ENCODE measurements at regions not wholly inside any gene's neighbourhood (a gene's known extent, or its start where the extent isn't known, plus 50 kb on each side); places are given as distances from the start of the nearest gene placed in this dataset.

DNA sequence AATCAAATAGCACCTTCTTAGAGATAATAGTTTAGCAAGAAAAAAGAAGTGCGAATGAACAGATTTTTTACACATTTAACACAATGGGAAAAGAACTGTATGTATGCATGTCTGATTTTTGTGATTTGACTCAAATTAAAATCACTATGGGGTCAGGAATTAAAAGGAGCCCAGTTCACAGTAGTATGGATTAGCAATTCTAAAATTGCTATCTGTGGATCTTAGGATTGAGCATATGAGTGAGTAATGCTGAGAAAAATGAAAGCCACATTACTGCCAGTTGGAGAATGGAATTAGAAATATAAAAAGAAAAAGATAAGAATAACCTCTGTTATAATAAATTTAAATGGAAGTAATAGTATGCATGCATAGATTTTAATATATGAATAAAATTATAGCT lies 386.8 kb upstream of the PLSCR5 start:
- Histone ChIP-seq H3K4me1 (ENCODE audit: control insufficient read depth in 1 of 2, insufficient read depth in 2 of 2, low read depth in 1 of 2, low read length in 1 of 2) (no peaks in the 10 kb centered on the region), H3K4me2 (no peak overlapping the region), H2AFZ (ENCODE audit: low read depth) (peak overlapping the region; percentile 42; the same call in 1 of the 2 replicates), H3K9me3 (no peaks in the 10 kb centered on the region), H4K20me1 (ENCODE audit: insufficient read depth) (no peaks in the 10 kb centered on the region), H3K9me2 (no peaks in the 10 kb centered on the region), H3K27me3 (ENCODE audit: insufficient read depth) (no peaks in the 10 kb centered on the region), H3F3A (replicated peaks; ENCODE audit: insufficient read depth) (no peaks in the 10 kb centered on the region), H3K36me3 (replicated peaks in 1 of 2; ENCODE audit: control insufficient read depth in 1 of 2, insufficient read depth in 2 of 2, low read length in 1 of 2) (no peaks in the 10 kb centered on the region), H3K9ac (no peak overlapping the region), H3K4me3 (ENCODE audit: low read depth in 2 of 2, low read length in 1 of 2) (no peak overlapping the region), H3K79me2 (ENCODE audit: insufficient read depth) (no peaks in the 10 kb centered on the region), H3K27ac (ENCODE audit: low read depth in 2 of 2, low read length in 1 of 2) (no peak overlapping the region)
- ChIA-PET POLR2A (no interaction called here), CTCF (interaction anchor here (1.2 kb wide), 1 partner anchor 45 kb away, joined by 3 read pairs; no protein-coding TSS in a partner anchor)
- 21% methylated on average over 1 of the region's 1 CpG for WGBS (ENCODE audit: low lambda C conversion rate)
- no peak for DNase-seq
- no peak for TF ChIP-seq NFIC (IDR thresholded peaks at IDR 0.05; ENCODE audit: borderline replicate concordance)
- TF ChIP-seq, protein P1, sequence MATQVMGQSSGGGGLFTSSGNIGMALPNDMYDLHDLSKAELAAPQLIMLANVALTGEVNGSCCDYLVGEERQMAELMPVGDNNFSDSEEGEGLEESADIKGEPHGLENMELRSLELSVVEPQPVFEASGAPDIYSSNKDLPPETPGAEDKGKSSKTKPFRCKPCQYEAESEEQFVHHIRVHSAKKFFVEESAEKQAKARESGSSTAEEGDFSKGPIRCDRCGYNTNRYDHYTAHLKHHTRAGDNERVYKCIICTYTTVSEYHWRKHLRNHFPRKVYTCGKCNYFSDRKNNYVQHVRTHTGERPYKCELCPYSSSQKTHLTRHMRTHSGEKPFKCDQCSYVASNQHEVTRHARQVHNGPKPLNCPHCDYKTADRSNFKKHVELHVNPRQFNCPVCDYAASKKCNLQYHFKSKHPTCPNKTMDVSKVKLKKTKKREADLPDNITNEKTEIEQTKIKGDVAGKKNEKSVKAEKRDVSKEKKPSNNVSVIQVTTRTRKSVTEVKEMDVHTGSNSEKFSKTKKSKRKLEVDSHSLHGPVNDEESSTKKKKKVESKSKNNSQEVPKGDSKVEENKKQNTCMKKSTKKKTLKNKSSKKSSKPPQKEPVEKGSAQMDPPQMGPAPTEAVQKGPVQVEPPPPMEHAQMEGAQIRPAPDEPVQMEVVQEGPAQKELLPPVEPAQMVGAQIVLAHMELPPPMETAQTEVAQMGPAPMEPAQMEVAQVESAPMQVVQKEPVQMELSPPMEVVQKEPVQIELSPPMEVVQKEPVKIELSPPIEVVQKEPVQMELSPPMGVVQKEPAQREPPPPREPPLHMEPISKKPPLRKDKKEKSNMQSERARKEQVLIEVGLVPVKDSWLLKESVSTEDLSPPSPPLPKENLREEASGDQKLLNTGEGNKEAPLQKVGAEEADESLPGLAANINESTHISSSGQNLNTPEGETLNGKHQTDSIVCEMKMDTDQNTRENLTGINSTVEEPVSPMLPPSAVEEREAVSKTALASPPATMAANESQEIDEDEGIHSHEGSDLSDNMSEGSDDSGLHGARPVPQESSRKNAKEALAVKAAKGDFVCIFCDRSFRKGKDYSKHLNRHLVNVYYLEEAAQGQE (IDR thresholded peaks at IDR 0.05; ENCODE audit: low read depth, low read length) = no peak
- TF ChIP-seq, protein P2, sequence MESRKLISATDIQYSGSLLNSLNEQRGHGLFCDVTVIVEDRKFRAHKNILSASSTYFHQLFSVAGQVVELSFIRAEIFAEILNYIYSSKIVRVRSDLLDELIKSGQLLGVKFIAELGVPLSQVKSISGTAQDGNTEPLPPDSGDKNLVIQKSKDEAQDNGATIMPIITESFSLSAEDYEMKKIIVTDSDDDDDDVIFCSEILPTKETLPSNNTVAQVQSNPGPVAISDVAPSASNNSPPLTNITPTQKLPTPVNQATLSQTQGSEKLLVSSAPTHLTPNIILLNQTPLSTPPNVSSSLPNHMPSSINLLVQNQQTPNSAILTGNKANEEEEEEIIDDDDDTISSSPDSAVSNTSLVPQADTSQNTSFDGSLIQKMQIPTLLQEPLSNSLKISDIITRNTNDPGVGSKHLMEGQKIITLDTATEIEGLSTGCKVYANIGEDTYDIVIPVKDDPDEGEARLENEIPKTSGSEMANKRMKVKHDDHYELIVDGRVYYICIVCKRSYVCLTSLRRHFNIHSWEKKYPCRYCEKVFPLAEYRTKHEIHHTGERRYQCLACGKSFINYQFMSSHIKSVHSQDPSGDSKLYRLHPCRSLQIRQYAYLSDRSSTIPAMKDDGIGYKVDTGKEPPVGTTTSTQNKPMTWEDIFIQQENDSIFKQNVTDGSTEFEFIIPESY (IDR thresholded peaks at IDR 0.05; ENCODE audit: borderline replicate concordance, low read depth) = no peak
- TF ChIP-seq RAD21 (IDR thresholded peaks at IDR 0.05; ENCODE audit: low read length) = no peak
- TF ChIP-seq YY1 (IDR thresholded peaks at IDR 0.05; ENCODE audit: low read depth) = no peak
- TF ChIP-seq RCOR1 (IDR thresholded peaks at IDR 0.05; ENCODE audit: low read length) = no peak
- no peak for TF ChIP-seq SIN3A (IDR thresholded peaks at IDR 0.05; ENCODE audit: borderline replicate concordance, low read depth, low read length)
- TF ChIP-seq, protein P3, sequence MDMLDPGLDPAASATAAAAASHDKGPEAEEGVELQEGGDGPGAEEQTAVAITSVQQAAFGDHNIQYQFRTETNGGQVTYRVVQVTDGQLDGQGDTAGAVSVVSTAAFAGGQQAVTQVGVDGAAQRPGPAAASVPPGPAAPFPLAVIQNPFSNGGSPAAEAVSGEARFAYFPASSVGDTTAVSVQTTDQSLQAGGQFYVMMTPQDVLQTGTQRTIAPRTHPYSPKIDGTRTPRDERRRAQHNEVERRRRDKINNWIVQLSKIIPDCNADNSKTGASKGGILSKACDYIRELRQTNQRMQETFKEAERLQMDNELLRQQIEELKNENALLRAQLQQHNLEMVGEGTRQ (IDR thresholded peaks at IDR 0.05; ENCODE audit: borderline replicate concordance, low read depth, low read length) = no peak

DNA sequence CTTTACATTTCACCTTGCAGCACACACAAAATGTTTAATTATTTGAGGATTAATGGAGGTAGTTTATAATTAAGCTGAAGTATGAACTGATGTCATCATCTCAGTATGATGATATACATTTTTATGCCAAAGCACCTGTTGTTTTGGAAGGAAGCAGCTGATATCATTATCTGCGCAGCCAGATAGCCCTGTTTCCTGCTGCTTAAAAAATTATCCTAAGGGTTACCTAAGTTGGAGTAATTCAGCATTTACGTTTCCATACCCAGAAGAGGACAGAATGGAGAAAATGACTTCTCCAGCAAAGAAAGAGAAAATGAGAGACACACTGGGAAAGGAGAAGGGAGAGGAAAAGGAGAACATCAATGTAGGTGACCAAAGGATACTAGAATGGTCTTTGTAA lies 370.3 kb upstream of the PLSCR5 start:
- no peaks in the 10 kb centered on the region for H3K4me1 ChIP-seq (ENCODE audit: control insufficient read depth in 1 of 2, insufficient read depth in 2 of 2, low read depth in 1 of 2, low read length in 1 of 2)
- H3K79me2 ChIP-seq (ENCODE audit: insufficient read depth) = no peaks in the 10 kb centered on the region
- H3K9me2 ChIP-seq = no peaks in the 10 kb centered on the region
- H3K4me2 ChIP-seq = no peak overlapping the region
- H4K20me1 ChIP-seq (ENCODE audit: insufficient read depth) = no peaks in the 10 kb centered on the region
- H3K4me3 ChIP-seq (ENCODE audit: low read depth in 2 of 2, low read length in 1 of 2) = no peak overlapping the region
- no peaks in the 10 kb centered on the region for H3K27me3 ChIP-seq (ENCODE audit: insufficient read depth)
- H3K27ac ChIP-seq (ENCODE audit: low read depth in 2 of 2, low read length in 1 of 2) = no peak overlapping the region
- H3K9ac ChIP-seq = no peak overlapping the region
- DNase-seq = no peak
- CTCF ChIA-PET = no interaction called here
- no peaks in the 10 kb centered on the region for H3K9me3 ChIP-seq
- no peaks in the 10 kb centered on the region for H3K36me3 ChIP-seq (replicated peaks in 1 of 2; ENCODE audit: control insufficient read depth in 1 of 2, insufficient read depth in 2 of 2, low read length in 1 of 2)
- WGBS (ENCODE audit: low lambda C conversion rate) = 49% methylated on average over 2 of the region's 2 CpGs
- no peaks in the 10 kb centered on the region for H3F3A ChIP-seq (replicated peaks; ENCODE audit: insufficient read depth)
- H2AFZ ChIP-seq (ENCODE audit: low read depth) = no peak overlapping the region
- POLR2A ChIA-PET = no interaction called here
- TF ChIP-seq NRF1 (IDR thresholded peaks at IDR 0.05; ENCODE audit: low read depth, low read length) = no peak
- TF ChIP-seq, protein P4, sequence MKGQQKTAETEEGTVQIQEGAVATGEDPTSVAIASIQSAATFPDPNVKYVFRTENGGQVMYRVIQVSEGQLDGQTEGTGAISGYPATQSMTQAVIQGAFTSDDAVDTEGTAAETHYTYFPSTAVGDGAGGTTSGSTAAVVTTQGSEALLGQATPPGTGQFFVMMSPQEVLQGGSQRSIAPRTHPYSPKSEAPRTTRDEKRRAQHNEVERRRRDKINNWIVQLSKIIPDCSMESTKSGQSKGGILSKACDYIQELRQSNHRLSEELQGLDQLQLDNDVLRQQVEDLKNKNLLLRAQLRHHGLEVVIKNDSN (IDR thresholded peaks at IDR 0.05; ENCODE audit: borderline replicate concordance, low read depth) = no peak
- TF ChIP-seq RCOR1 (IDR thresholded peaks at IDR 0.05; ENCODE audit: low read length) = no peak
- no peak for TF ChIP-seq MEF2A (IDR thresholded peaks at IDR 0.05; ENCODE audit: borderline replicate concordance, low read depth)

Data from SK-N-SH (cell line).